ENCODE measurements at regions not wholly inside any gene's neighbourhood (a gene's known extent, or its start where the extent isn't known, plus 50 kb on each side); places are given as distances from the start of the nearest gene placed in this dataset.

GRCh38 chr13:55554741-55555140 is 1586.0 kb upstream of the PRR20A start:
- no peak for TF ChIP-seq POLR2A (IDR thresholded peaks at IDR 0.05)
- no peak for TF ChIP-seq EP300 (IDR thresholded peaks at IDR 0.05)

All from suprapubic skin (tissue), 2 donors.